Mammary epithelial cell (primary cell): ENCODE measurements at regions not wholly inside any gene's neighbourhood (a gene's known extent, or its start where the extent isn't known, plus 50 kb on each side); places are given as distances from the start of the nearest gene placed in this dataset.

Experiments used
- EZH2 ChIP-seq: IDR thresholded peaks from 2 replicates; pipeline ENCODE4 v1.6.1; 2012; ENCODE audit warnings: low read length, inconsistent platforms, borderline replicate concordance
- TF ChIP-seq, protein P1 (sequence below), 2 donors: IDR thresholded peaks in 1 of 2; conservative IDR thresholded peaks in 1 of 2; 2 replicates each; pipeline ENCODE4 v1.5.1; 2011 to 2012; ENCODE audit warnings: inconsistent platforms in 2 of 2, low read length in 2 of 2, mild to moderate bottlenecking in 2 of 2, control low read depth in 1 of 2, low read depth in 1 of 2; ENCODE audit not compliant: insufficient read depth in 1 of 2; ENCODE audit errors: extremely low read depth in 1 of 2

GRCh38 chr5:172549696-172550095 lies 91.4 kb upstream of the NEURL1B start:
- TF ChIP-seq, protein P1, sequence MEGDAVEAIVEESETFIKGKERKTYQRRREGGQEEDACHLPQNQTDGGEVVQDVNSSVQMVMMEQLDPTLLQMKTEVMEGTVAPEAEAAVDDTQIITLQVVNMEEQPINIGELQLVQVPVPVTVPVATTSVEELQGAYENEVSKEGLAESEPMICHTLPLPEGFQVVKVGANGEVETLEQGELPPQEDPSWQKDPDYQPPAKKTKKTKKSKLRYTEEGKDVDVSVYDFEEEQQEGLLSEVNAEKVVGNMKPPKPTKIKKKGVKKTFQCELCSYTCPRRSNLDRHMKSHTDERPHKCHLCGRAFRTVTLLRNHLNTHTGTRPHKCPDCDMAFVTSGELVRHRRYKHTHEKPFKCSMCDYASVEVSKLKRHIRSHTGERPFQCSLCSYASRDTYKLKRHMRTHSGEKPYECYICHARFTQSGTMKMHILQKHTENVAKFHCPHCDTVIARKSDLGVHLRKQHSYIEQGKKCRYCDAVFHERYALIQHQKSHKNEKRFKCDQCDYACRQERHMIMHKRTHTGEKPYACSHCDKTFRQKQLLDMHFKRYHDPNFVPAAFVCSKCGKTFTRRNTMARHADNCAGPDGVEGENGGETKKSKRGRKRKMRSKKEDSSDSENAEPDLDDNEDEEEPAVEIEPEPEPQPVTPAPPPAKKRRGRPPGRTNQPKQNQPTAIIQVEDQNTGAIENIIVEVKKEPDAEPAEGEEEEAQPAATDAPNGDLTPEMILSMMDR (conservative IDR thresholded peaks at IDR 0.05 in 1 of 2, IDR thresholded peaks at IDR 0.05 in 1 of 2; ENCODE audit: extremely low read depth in 1 of 2, insufficient read depth in 1 of 2, low read depth in 1 of 2, low read length in 2 of 2), result no peak
- TF ChIP-seq EZH2, result no peak
